ENCODE measurements at regions not wholly inside any gene's neighbourhood (a gene's known extent, or its start where the extent isn't known, plus 50 kb on each side); places are given as distances from the start of the nearest gene placed in this dataset.
A peak's percentile ranks its signal among the peaks of the same experiment; 100 is the strongest.
"Not testable (repeated sequence)": the region's sequence is repeated elsewhere in the genome, so short reads cannot be mapped to it uniquely, and the experiment has no call there.

DNA sequence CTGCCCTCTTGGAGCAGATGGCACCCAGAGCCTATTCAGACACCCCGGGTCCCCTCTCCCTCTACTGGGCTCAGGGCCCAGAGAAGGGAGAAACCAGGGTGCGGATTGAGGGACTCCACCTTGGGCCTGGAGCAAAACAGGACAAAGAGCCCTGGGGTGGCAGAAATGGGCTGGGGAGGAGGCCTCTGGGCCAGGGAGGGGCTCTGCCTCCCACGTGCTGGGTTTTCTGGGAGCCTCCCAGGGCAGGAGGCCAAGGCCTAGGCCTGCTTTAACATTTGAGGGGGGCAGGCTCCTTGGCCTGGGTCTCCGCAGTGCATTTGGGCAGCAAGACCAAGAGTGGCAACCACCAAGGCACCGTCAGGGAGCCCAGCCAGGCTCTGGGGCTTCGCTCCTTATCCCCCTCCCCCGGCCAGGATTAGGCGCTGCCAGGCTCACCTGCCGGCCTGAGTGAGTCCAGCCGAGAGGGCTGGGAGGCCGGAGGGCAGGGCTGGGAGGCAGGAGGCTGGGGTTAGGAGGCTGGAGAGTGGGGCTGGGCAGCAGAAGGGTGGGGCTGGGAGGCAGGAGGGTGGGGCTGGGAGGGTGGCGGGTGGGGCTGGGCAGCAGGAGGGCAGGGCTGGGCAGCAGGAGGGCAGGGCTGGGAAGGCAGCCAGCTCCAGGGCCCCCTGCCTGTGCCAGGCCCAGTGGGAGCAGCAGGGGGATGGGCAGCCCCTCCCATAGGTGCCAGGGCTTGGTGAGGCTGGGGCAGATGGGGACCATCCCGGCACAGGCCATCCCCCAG is 101.8 kb upstream of the EIF5 start:
- DNase-seq, result no peak

DNA sequence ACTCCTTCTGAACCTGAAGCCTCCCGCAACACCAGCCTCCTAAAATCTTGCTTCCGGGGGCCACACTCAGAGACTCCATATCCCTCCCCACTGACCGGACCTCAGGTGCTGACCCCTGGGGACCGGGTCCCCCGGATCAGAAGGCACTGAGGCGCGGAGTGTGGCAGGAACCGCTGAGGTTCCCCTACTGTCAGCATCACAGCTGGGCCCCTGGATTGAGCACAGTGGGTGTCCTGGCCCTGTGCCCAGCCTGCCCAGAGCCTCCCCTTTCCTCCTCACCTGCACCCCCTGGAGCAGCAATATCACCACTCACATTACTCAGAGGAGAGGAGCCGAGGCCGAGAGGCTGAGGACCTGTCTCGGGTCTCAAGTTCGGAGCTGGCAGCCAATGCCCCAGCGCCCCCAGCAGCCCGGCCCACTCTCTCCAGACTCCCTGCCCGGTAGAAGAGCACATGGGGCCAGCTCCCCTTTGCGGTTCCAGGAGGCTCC is 101.2 kb upstream of the EIF5 start:
- no peak for DNase-seq

DNA sequence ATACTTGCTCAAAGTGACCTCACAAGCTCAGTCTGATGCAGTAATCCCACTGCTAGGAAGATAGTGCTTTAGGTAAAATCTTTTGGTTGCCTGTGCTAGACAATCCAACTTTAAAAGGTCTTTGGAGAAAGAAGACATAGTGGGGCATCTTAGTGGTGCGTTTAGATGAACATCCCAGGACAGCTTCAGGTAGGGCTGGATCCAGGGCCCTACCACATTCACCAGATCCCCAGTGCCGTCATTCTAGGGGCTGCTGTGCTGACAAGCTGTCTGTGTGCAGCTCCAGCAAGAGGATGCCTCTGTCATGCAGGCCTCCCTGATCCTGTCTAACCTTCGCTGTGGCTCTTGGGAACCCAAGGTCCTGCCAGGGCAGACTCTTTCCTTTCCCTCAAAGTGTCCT is 100.7 kb upstream of the EIF5 start:
- DNase-seq, result no peak

DNA sequence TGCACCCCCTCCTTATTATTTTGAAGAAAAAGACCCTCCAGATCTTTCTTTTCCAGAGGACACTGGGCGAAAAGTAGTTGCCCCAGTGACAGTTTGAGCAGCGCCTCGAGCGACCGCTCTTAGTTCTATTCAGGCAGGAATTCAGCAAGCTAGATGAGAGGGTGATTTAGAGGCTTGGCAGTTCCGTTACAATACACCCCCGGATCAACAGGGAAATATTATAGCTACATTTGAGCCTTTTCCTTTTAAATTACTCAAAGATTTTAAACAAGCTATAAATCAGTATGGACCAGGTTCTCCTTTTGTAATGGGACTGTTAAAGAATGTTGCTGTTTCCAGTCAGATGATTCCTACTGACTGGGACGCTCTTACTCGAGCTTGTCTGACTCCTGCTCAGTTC is 99.2 kb upstream of the EIF5 start:
- DNase-seq, result not testable (repeated sequence)

DNA sequence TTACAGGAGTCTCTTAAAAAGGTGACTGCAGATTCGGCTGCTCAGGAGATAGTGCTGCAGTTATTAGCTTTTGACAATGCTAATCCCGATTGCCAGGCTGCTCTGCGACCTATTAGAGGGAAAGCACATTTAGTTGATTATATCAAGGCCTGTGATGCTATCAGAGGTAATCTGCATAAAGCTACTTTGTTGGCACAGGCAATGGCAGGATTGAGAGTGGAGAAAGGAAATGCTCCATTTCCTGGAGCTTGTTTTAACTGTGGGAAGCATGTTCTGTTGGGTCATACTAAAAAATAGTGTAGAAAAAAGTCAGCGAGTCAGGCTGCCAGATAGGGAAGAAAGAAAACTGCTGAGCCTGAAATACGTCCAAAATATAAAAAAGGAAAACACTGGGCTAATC is 98.5 kb upstream of the EIF5 start:
- DNase-seq, result not testable (repeated sequence)

DNA sequence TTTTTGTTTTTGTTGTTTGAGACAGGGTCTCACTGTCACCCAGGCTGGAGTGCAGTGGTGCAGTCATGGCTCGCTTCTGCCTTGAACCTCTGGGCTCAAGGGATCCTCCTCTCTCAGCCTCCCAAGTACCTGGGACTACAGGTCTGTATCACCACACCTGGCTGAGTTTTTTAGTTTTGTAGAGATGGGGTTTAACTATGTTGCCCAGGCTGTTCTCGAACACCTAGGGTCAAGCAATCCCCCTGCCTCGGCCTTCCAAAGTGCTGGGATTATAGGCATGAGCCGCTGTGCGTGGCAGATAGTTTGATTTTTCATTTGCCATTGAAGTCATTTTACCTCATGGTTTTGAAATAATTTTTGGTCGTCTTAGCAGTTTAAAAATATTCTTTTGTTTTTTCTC is 94.3 kb upstream of the EIF5 start:
- no peak for DNase-seq

DNA sequence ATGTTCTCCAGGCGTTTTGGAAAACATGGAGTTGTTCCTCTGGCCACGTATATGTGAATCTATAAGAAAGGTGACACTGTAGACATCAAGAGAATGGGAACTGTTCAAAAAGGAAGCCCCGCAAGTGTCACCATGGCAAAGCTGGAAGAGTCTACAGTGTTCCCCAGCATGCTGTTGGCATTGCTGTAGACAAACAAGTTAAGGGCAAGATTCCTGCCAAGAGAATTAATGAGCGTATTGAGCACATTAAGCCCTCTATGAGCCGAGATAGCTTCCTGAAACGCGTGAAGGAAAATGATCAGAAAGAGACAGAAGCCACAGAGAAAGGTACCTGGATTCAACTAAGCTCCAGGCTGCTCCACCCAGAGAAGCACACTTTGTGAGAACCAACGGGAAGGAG is 92.5 kb upstream of the EIF5 start:
- DNase-seq, result no peak

DNA sequence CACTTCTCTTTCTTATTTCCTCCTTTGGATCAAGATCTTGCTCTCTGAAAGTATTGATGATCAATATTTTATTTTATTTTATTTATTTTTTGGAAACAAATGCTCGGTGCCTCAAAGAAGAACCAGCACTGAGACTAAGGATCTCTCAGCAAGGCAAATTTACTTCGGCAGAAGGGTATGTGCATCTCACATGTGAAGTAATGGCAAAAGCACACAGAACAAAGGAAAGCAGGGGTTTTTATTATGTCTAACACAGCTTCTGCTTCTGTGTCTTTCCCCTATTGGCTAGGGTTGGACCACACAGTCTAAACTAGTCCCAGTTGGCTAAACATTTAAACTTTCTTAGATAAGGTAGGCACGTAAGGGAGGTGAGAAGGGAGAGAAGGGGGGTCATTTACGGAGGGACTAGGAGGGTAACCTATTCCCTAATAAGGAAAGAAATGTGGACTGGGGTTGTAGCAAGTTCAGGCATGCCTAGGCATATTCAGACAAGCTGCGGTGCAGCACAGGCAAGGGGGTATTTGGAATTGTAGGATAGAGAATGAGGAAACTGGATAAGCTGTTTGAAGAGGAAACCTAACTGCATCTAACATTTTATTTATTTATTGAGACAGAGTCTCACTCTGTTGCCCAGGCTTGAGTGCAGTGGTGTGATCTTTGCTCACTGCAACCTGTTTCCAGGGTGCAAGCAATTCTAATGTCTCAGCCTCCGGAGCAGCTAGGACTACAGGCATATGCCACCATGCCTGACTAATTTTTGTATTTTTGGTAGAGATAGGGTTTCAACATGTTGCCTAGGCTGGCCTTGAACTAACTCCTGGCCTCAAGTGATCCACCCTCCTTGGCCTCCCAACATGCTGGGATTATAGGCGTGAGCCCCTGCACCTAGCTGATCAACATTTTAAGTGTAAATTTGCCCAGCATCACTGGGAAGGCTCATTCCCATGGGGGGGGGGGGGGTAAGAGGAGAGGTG is 90.0 kb upstream of the EIF5 start:
- no peak for DNase-seq

DNA sequence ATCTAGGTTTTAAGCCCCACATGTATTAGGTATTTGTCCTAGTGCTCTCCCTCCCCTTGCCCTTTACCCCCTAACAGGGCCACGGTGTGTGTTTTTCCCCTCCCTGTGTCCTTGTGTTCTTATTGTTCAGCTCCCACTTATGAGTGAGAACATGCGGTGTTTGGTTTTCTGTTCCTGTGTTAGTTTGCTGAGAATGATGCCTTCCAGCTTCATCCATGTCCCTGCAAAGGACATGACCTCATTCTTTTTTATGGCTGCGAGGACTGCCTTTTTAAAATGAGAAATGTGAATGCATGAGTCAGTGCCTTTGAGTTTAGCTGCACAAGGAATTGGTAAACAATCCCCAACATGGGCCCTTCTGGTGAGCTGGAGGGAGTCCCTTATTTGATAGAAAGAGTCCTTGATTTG is 88.4 kb upstream of the EIF5 start:
- not testable (repeated sequence) for DNase-seq

DNA sequence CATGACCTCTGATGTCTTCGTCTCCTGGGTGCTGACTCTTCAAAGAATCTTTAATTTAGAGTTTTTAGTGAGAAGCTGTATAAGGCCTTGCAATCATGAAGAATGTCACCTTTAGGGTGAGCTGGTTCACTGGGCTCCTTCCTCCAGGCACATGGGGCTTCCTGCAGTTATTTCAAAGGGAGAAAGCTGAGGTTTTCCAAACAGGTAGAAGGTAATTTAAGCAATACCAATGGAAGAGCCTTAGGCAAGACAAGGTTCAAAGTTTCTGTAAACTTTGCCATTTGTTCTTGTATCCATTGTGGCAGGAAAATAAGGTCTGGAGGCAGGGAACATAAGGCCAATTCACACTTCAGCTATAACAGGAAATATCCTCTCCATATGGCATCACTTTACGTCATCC is 88.0 kb upstream of the EIF5 start:
- DNase-seq, result no peak

DNA sequence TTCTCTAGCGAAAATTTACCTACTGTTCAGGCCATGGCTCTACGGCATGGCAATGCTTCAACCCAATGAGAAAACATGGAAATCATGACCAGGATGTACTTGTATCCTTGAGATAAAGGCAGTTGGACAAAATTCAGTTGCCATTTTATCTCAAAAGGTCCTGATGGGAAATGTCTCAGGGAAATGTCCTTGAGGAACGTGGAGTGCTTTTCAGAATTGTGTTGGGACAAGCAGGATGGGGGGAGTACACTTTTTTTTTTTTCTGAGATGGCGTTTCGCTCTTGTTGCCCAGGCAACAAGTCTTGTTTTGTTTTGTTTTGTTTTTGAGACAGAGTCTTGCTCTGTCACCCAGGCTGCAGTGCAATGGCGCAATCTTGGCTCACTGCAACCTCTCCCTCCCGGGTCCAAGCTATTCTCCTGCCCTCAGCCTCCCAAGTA is 86.8 kb upstream of the EIF5 start:
- no peak for DNase-seq

DNA sequence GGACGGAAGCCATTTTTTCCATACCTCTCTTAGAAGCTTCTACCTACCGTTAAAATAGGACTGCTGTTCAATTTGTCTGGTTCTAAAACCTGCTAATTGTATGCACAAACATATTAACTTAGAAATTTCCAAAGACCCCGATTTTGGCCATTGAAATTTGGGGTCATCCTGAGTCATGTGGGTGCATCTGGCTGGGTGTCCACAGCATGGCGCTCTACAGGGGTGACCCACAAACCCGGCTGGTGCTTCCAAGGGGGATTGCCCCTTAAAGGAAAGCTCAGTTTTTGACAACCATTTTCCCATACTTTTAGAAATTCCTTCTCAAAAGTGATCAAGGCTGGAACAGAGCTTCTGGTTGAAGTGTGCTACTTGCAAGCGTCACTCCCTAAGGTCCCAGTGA is 83.9 kb upstream of the EIF5 start:
- DNase-seq, result no peak

DNA sequence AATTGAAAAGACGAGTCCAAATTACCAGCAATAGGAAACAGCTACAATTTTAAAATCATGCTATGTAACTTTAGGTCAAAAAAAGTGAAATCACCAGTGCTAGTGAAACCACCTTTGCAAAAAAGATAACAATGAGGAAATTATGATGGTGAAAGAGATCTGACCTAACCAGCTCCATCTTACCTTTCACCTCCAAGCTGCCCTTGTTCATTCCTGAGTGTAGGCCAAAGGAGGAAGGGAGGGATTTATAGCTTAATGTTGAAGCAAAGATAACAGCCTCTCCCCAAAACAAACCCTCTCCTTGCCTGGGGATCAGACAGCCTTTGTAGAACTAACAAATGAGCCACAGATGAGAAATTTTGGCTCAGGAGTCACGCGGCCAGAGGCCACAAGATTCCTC is 83.2 kb upstream of the EIF5 start:
- no peak for DNase-seq

DNA sequence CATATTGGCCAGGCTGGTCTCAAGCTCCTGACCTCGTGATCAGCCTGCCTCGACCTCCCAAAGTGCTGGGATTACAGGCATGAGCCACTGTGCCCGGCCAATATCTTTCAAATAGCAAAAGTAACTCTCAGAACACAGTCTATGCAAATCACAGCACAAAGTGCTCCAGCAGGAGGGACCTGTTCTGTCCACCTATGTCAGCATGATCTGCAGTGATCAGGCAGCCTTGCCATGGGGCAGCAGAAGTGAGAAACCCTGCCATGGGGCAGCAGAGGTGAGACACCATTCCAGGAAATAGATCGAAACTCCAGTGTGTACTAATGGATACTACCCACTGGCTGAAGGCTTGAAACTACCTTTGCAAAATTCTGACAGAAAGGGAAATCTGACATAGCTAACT is 78.5 kb upstream of the EIF5 start:
- no peak for DNase-seq

DNA sequence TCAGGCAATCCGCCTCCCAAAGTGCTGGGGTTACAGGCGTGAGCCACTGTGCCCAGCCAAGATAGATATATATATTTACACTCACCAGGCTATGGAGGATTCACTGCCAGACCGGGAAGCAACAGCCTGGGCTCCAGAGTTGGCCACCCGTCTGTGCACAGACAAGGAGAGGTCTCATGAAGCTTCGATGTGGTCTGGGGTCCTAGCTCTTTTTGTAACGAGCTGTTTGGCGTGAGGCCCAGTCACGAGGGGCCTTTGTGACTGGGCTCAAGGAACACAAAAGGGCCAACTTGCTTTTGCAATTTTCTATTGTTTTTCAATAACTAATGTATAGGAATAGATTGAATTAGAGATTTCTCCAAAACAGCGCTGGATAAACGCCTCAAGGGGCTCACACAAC is 77.6 kb upstream of the EIF5 start:
- DNase-seq, result no peak

DNA sequence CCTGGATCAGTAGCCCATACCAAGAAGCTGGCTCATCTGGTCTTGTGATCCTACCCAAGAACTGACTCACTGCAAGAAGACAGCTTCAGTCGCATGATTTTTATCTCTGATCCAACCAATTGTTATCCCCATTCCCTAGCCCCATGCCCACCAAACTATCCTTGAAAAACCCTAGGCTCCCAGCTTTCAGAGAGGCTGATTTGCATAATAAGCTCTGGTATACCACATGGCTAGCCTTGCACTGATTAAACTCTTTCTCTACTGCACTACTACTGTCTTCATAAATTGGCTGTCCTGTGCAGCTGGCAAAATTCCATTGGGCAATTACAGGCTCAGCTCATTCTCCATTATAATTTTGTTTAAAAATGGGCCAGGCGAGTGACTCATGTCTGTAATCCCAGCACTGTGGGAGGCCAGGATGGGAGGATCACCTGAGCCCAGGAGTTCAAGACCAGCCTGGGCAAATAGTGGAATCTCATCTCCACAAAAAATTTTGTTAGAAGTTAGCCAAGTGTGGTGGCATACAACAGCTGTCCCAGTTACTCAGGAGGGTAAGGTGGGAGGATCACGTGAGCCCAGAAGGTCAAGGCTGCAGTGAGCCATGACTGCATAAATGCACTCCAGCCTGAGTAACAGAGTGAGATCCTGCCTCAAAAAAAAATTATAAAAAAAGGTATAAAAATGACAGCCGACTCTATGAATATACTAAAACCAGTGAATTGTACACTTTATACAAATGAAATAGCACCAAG is 76.7 kb upstream of the EIF5 start:
- peak; percentile 15 for DNase-seq

DNA sequence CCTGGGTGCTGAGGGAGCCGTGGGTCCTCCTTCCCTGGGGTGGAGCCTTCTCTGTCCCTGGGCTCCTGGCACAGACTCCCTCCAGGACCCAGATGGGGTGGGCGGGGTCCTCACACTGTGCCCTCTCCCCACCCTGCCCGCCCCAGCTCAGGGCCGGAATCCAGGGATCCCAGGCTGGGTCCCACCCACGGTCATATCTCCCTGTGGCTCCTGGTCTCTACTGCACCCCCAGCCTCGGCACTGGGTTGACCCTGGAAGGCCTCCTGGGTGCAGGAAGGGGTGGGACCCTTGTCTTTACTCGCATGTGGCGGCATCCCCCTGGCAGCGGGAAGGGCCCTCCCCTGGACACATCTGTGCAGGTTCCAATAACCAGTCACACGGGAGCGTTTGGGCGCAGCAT is 75.8 kb upstream of the EIF5 start:
- DNase-seq, result no peak

DNA sequence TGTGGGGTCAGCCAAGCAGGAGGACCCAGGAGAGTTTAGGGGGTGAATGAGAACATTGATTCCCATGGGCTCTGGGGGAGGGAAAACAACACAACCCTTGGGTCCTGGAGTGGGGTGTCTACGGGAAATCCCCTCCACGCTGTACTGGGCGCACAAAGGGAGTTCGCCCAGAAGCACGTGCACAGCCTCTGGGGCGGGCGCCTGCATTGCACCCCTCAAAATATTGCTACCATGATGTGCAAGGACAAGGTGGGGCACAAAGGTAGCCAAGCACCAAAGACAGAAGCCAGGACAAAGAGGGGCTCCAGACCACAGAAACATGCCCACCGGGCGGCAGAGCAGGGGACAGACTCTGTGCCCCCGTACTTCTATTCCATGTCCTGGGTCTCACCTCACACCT is 74.9 kb upstream of the EIF5 start:
- no peak for DNase-seq

DNA sequence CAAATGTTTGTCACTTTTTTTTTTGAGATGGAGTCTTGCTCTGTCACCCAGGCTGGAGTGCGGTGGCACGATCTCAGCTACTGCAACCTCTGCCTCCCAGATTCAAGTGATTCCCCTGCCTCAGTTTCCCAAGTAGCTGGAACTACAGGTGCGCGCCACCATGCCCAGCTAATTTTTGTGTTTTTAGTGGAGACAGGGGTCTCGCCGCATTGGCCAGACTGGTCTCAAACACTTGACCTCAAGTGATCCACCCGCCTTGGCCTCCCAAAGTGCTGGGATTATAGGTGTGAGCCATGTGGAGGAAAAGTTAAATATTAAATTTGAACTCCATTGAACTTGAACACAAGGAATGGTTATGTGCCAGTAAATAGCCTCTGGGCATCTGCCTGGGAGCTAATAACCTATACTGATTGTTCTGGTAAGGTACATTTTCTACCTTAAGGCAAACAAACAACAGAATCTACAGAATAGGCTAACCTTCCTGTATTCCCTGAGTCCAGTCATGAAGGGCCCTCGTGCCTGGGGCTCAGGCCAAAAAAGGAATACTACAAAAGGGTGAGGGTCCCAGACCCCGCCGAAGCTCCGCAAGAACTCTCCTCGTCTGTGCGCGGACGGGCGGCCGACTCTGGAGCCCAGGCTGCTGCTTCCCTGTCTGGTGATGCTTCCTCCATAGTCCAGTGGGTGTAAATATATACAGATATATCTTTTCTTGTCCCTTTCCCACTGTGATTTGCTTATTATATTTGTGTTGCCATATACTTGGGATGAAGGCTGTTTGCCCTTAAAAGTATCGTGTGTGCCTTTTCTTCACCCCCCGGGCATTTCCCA is 74.0 kb upstream of the EIF5 start:
- DNase-seq, result no peak

DNA sequence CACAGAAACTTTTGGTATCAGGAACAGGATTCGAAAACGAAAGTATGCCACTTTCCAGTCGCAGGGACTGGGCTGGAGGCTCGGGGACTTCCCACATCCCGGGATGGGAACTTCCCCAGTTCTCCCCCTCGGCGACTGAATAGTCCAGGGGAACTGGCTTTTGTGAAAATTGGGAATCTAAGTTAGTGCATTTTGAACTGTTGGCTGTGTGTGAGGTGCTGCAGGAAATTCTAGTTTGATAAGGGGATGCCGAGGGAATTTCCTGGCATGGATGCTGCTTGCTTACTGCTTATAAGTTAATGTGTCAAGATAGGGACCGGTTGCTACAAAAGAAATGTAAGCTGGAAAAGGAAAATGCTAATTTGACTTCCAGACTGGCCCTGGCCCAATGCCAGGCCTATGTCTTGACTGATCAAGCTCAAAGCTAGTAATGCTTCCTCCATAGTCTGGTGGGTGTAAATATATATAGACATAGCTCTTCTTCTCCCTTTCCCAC is 73.4 kb upstream of the EIF5 start:
- no peak for DNase-seq

DNA sequence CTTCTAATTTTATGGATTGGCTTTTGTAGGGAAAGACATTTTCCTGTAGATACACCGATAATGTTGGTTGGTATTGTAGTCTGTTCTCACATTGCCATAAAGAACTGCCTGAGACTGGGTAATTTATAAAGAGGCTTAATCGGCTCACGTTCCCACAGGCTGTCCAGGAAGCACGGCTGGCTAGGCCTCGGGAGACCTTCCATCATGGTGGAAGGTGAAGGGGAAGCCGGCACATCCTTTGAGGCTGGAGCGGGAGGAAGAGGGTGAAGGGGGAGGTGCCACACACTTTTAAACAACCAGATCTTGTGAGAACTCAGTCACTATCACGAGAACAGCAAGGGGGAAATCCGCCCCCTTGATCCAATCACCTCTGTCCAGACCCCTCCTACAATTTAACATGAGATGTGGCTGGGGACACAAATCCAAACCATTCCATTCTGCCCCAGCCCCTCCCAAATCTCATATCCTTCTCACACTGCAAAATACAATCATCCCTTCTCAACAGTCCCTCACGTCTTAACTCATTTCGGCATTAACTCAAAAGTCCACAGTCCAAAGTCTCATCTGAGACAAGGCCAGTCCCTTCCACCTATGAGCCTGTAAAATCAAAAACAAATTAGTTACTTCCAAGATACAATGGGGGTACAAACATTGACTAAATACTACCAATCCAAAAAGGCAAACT is 66.7 kb upstream of the EIF5 start:
- DNase-seq, result no peak

DNA sequence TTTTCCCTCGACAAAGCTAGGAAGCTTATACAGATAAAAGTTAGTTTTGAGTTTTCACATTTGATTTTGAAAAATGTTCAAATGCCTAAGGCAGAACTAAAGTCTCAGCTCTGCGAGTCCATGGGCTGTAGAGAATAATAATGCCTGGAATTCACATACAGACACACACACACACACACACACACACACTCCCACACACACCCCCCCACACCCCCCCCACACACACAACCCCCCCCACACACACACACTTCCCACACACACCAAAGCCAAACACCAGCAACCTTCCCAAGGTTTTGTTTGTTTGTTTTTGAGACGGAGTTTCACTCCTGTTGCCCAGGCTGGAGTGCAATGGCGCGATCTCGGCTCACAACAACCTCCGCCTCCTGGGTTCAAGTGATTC is 62.8 kb upstream of the EIF5 start:
- no peak for DNase-seq

All from NCI-H446 treated with DMSO at 0.1 percent for 48 hours (cell line).